ENCODE measurements at regions not wholly inside any gene's neighbourhood (a gene's known extent, or its start where the extent isn't known, plus 50 kb on each side); places are given as distances from the start of the nearest gene placed in this dataset.

DNA sequence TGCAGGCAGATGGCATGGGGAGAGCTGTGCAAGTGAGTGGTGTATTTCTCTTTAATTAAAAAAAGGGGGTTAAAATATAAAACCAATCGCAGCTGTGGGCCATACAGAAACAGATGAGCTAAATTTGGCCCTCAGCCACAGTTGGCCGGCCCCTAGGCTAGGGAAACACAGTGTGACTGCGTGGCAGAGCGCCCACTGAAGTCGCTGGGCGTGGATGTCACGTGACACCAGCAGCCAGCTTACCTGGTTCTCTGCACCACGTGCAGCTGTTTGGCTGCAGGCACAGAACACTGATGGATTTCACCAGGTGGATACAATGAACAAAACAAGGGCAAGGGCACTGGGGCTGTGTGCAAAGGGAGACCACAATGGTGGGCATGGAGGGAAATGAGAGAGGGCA, 119.3 kb upstream of the ZNF746 start:
- no peak overlapping the region for H3K27ac ChIP-seq (replicated peaks)
- DNase-seq (ENCODE audit: low read depth in 1 of 2, low spot score in 1 of 2), result no peak
- no peaks in the 10 kb centered on the region for H3K27me3 ChIP-seq (ENCODE audit: insufficient read depth, poor library complexity, severe bottlenecking)
- TF ChIP-seq POLR2AphosphoS5 (IDR thresholded peaks at IDR 0.05; ENCODE audit: low read depth), result no peak
- no peak for TF ChIP-seq SPI1 (IDR thresholded peaks at IDR 0.05; ENCODE audit: borderline replicate concordance, low read depth)
- TF ChIP-seq, protein P1, sequence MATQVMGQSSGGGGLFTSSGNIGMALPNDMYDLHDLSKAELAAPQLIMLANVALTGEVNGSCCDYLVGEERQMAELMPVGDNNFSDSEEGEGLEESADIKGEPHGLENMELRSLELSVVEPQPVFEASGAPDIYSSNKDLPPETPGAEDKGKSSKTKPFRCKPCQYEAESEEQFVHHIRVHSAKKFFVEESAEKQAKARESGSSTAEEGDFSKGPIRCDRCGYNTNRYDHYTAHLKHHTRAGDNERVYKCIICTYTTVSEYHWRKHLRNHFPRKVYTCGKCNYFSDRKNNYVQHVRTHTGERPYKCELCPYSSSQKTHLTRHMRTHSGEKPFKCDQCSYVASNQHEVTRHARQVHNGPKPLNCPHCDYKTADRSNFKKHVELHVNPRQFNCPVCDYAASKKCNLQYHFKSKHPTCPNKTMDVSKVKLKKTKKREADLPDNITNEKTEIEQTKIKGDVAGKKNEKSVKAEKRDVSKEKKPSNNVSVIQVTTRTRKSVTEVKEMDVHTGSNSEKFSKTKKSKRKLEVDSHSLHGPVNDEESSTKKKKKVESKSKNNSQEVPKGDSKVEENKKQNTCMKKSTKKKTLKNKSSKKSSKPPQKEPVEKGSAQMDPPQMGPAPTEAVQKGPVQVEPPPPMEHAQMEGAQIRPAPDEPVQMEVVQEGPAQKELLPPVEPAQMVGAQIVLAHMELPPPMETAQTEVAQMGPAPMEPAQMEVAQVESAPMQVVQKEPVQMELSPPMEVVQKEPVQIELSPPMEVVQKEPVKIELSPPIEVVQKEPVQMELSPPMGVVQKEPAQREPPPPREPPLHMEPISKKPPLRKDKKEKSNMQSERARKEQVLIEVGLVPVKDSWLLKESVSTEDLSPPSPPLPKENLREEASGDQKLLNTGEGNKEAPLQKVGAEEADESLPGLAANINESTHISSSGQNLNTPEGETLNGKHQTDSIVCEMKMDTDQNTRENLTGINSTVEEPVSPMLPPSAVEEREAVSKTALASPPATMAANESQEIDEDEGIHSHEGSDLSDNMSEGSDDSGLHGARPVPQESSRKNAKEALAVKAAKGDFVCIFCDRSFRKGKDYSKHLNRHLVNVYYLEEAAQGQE (IDR thresholded peaks at IDR 0.05; ENCODE audit: insufficient replicate concordance, low read depth), result no peak
- TF ChIP-seq GABPA (IDR thresholded peaks at IDR 0.05; ENCODE audit: low read depth), result no peak
- TF ChIP-seq, protein P2, sequence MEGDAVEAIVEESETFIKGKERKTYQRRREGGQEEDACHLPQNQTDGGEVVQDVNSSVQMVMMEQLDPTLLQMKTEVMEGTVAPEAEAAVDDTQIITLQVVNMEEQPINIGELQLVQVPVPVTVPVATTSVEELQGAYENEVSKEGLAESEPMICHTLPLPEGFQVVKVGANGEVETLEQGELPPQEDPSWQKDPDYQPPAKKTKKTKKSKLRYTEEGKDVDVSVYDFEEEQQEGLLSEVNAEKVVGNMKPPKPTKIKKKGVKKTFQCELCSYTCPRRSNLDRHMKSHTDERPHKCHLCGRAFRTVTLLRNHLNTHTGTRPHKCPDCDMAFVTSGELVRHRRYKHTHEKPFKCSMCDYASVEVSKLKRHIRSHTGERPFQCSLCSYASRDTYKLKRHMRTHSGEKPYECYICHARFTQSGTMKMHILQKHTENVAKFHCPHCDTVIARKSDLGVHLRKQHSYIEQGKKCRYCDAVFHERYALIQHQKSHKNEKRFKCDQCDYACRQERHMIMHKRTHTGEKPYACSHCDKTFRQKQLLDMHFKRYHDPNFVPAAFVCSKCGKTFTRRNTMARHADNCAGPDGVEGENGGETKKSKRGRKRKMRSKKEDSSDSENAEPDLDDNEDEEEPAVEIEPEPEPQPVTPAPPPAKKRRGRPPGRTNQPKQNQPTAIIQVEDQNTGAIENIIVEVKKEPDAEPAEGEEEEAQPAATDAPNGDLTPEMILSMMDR (IDR thresholded peaks at IDR 0.05; ENCODE audit: insufficient read depth, low read length), result no peak
- no peak overlapping the region for H3K4me3 ChIP-seq (replicated peaks; ENCODE audit: insufficient read depth, low read length)

DNA sequence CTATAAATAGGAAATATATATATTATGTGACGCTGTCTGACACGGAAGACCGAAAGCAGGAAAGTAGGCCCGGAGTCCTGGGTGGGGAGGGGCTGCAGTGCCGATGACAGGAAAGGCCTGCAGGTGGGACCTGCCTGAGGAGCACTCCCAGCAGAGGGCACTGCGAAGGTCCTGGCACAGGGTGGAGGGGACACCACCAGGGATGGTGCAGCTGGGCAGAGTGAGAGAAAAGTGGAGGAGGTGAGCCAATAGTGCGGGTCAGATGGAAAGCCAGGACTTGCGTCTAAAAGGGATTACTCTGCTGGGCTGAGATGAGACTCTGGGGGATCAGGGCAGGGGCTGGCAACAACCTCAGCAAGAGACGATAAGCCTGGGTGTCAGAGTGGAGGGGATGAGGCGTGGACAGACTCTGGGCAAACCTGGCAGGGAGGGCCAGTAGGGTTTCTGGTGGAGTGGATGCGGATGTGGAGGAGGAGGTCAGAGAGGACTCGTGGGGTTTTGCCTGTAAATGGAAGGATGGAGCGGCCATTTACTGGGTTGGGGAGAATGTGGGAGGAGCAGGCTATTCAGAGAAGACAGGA, 118.2 kb upstream of the ZNF746 start:
- Histone ChIP-seq H3K27ac (replicated peaks) (no peak overlapping the region), H3K27me3 (ENCODE audit: insufficient read depth, poor library complexity, severe bottlenecking) (no peaks in the 10 kb centered on the region), H3K4me3 (replicated peaks; ENCODE audit: insufficient read depth, low read length) (no peak overlapping the region)
- no peak for DNase-seq (ENCODE audit: low read depth in 1 of 2, low spot score in 1 of 2)
- TF ChIP-seq, protein P1 (IDR thresholded peaks at IDR 0.05; ENCODE audit: insufficient replicate concordance, low read depth), result no peak
- TF ChIP-seq, protein P2 (IDR thresholded peaks at IDR 0.05; ENCODE audit: insufficient read depth, low read length), result no peak
- TF ChIP-seq POLR2AphosphoS5 (IDR thresholded peaks at IDR 0.05; ENCODE audit: low read depth) (no peak), GABPA (IDR thresholded peaks at IDR 0.05; ENCODE audit: low read depth) (no peak), SPI1 (IDR thresholded peaks at IDR 0.05; ENCODE audit: borderline replicate concordance, low read depth) (no peak)

DNA sequence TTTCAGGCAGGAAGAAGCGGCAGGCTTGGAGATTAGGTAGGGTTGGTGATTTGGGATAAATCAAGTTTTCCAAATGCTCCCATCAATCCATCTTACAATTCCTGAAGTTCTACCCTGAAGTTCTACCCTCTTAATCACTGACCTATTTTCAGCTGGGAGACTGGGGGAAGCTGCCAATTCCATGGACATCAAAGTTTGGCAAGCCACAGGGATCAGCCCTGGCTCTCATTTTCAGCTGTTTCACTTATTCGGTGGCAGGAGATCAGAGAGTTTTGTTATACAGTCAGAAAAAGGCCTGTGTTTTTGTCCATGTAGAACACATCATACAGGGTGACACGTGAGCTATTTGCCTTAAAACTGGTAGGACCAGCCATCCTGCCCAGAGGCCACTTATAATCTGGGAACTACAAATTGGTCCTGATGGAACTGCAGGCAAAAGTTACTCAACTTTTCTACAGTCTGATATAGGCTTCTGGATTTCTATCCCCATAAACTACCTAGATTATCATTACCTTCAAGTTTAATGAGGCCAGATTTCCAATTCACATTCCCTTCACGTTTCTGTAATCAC, 112.9 kb upstream of the ZNF746 start:
- DNase-seq (ENCODE audit: low read depth in 1 of 2, low spot score in 1 of 2), result no peak
- Histone ChIP-seq H3K27me3 (ENCODE audit: insufficient read depth, poor library complexity, severe bottlenecking) (no peaks in the 10 kb centered on the region), H3K27ac (replicated peaks) (no peak overlapping the region), H3K4me3 (replicated peaks; ENCODE audit: insufficient read depth, low read length) (no peak overlapping the region)
- no peak for TF ChIP-seq GABPA (IDR thresholded peaks at IDR 0.05; ENCODE audit: low read depth)
- TF ChIP-seq SPI1 (IDR thresholded peaks at IDR 0.05; ENCODE audit: borderline replicate concordance, low read depth), result no peak
- no peak for TF ChIP-seq POLR2AphosphoS5 (IDR thresholded peaks at IDR 0.05; ENCODE audit: low read depth)
- TF ChIP-seq, protein P2 (IDR thresholded peaks at IDR 0.05; ENCODE audit: insufficient read depth, low read length), result no peak
- TF ChIP-seq, protein P1 (IDR thresholded peaks at IDR 0.05; ENCODE audit: insufficient replicate concordance, low read depth), result no peak
